Mesodermal cell (in vitro differentiated cells): ENCODE measurements at regions not wholly inside any gene's neighbourhood (a gene's known extent, or its start where the extent isn't known, plus 50 kb on each side); places are given as distances from the start of the nearest gene placed in this dataset.

ENCODE experiments used
- H3K27ac ChIP-seq: 2 replicates; pipeline ENCODE4 v1.7.0; 2013; ENCODE audit warnings: mild to moderate bottlenecking, low read depth, low read length, moderate library complexity; ENCODE audit not compliant: severe bottlenecking
- H3K36me3 ChIP-seq: 2 replicates; pipeline ENCODE4 v1.7.1; 2013; ENCODE audit warnings: mild to moderate bottlenecking, low read length, moderate library complexity; ENCODE audit not compliant: control insufficient read depth, insufficient read depth
- H3K4me1 ChIP-seq: one replicate; pipeline ENCODE4 v1.7.1; 2013; ENCODE audit warnings: mild to moderate bottlenecking, low read length; ENCODE audit not compliant: insufficient read depth, control insufficient read depth, poor library complexity, severe bottlenecking
- H3K4me3 ChIP-seq: 2 replicates; pipeline ENCODE4 v1.7.0; 2013; ENCODE audit warnings: low read length, control low read depth, mild to moderate bottlenecking; ENCODE audit not compliant: insufficient read depth, poor library complexity, severe bottlenecking; ENCODE audit errors: extremely low read depth
- H3K9me3 ChIP-seq: 2 replicates; pipeline ENCODE4 v1.7.1; 2013; ENCODE audit warnings: mild to moderate bottlenecking, low read length, moderate library complexity; ENCODE audit not compliant: control insufficient read depth
- WGBS, 2 experiments: methylation state at CpG; one replicate each; pipeline ENCODE4 v1.1.5; 2013; ENCODE audit warnings: missing lambda C conversion rate in 2 of 2; ENCODE audit not compliant: insufficient coverage in 2 of 2; 5-methylcytosine and 5-hydroxymethylcytosine counted together

- Histone ChIP-seq H3K4me3 (no peak overlapping the region), H3K27ac (no peak overlapping the region), H3K4me1 (no peaks in the 10 kb centered on the region), H3K9me3 (no peaks in the 10 kb centered on the region), H3K36me3 (no peaks in the 10 kb centered on the region)
- 86 to 88% methylated on average over 8 of the region's 10 CpGs for WGBS, 2 experiments
Measured at GRCh38 chr16:8107296-8107695, 483.0 kb downstream of the TMEM114 start.

GRCh38 chr16:8103649-8104289 is 486.5 kb downstream of the TMEM114 start:
- no peak overlapping the region for H3K27ac ChIP-seq
- no peak overlapping the region for H3K4me3 ChIP-seq
- no peaks in the 10 kb centered on the region for H3K9me3 ChIP-seq
- no peaks in the 10 kb centered on the region for H3K36me3 ChIP-seq
- H3K4me1 ChIP-seq = no peaks in the 10 kb centered on the region
- WGBS, 2 experiments = 88 to 91% methylated on average over 6 to 8 of the region's 8 CpGs

- 80% methylated on average over 1 of the region's 4 CpGs; no CpG with 5 or more reads in 1 of the 2 experiments for WGBS, 2 experiments
Measured at GRCh38 chr16:8099586-8099985, 490.7 kb downstream of the TMEM114 start.

GRCh38 chr16:8098947-8099512 is 491.3 kb downstream of the TMEM114 start:
- WGBS, 2 experiments = 88 to 91% methylated on average over 5 to 9 of the region's 11 CpGs
- Histone ChIP-seq H3K4me3 (no peak overlapping the region), H3K27ac (no peak overlapping the region), H3K36me3 (no peaks in the 10 kb centered on the region), H3K4me1 (no peaks in the 10 kb centered on the region), H3K9me3 (no peaks in the 10 kb centered on the region)

More at GRCh38 chr16:8099586-8099985, 490.7 kb downstream of the TMEM114 start:
- H3K4me1 ChIP-seq = no peaks in the 10 kb centered on the region
- H3K27ac ChIP-seq = no peak overlapping the region
- H3K36me3 ChIP-seq = no peaks in the 10 kb centered on the region
- H3K4me3 ChIP-seq = no peak overlapping the region
- H3K9me3 ChIP-seq = no peaks in the 10 kb centered on the region

- H3K4me1 ChIP-seq = no peaks in the 10 kb centered on the region
- WGBS, 2 experiments = 87 to 93% methylated on average over 4 to 5 of the region's 5 CpGs
- no peak overlapping the region for H3K4me3 ChIP-seq
- H3K27ac ChIP-seq = no peak overlapping the region
- H3K9me3 ChIP-seq = no peaks in the 10 kb centered on the region
- no peaks in the 10 kb centered on the region for H3K36me3 ChIP-seq
Measured at GRCh38 chr16:8096211-8096610, 494.1 kb downstream of the TMEM114 start.

- WGBS, 2 experiments = 80 to 91% methylated on average over 3 to 4 of the region's 5 CpGs
- Histone ChIP-seq H3K27ac (no peak overlapping the region), H3K4me1 (no peaks in the 10 kb centered on the region), H3K4me3 (no peak overlapping the region), H3K36me3 (no peaks in the 10 kb centered on the region), H3K9me3 (no peaks in the 10 kb centered on the region)
Measured at GRCh38 chr16:8094696-8095095, 495.6 kb downstream of the TMEM114 start.

GRCh38 chr16:8088820-8089338 is 501.4 kb downstream of the TMEM114 start:
- no peaks in the 10 kb centered on the region for H3K4me1 ChIP-seq
- WGBS, 2 experiments = 89 to 100% methylated on average over 1 of the region's 2 CpGs
- no peak overlapping the region for H3K27ac ChIP-seq
- no peaks in the 10 kb centered on the region for H3K36me3 ChIP-seq
- no peak overlapping the region for H3K4me3 ChIP-seq
- H3K9me3 ChIP-seq = no peaks in the 10 kb centered on the region

- H3K36me3 ChIP-seq = no peaks in the 10 kb centered on the region
- H3K9me3 ChIP-seq = no peaks in the 10 kb centered on the region
- no peak overlapping the region for H3K4me3 ChIP-seq
- WGBS, 2 experiments = 73% methylated on average over 2 of the region's 5 CpGs; no CpG with 5 or more reads in 1 of the 2 experiments
- no peaks in the 10 kb centered on the region for H3K4me1 ChIP-seq
- no peak overlapping the region for H3K27ac ChIP-seq
Measured at GRCh38 chr16:8087597-8088289, 502.6 kb downstream of the TMEM114 start.

GRCh38 chr16:8087146-8087545 is 503.2 kb downstream of the TMEM114 start:
- H3K4me1 ChIP-seq = no peaks in the 10 kb centered on the region
- H3K9me3 ChIP-seq = no peaks in the 10 kb centered on the region
- H3K36me3 ChIP-seq = no peaks in the 10 kb centered on the region
- WGBS, 2 experiments = no CpG with 5 or more reads among the region's 2 CpGs
- no peak overlapping the region for H3K4me3 ChIP-seq
- no peak overlapping the region for H3K27ac ChIP-seq

GRCh38 chr16:8084882-8085281 is 505.4 kb downstream of the TMEM114 start:
- Histone ChIP-seq H3K4me1 (no peaks in the 10 kb centered on the region), H3K36me3 (no peaks in the 10 kb centered on the region), H3K27ac (no peak overlapping the region), H3K4me3 (no peak overlapping the region), H3K9me3 (no peaks in the 10 kb centered on the region)
- 83 to 100% methylated on average over 1 of the region's 2 CpGs for WGBS, 2 experiments

GRCh38 chr16:8084302-8084701 is 506.0 kb downstream of the TMEM114 start:
- H3K27ac ChIP-seq = no peak overlapping the region
- H3K9me3 ChIP-seq = no peaks in the 10 kb centered on the region
- H3K4me3 ChIP-seq = no peak overlapping the region
- WGBS, 2 experiments = 100% methylated on average over 1 of the region's 1 CpG
- no peaks in the 10 kb centered on the region for H3K36me3 ChIP-seq
- H3K4me1 ChIP-seq = no peaks in the 10 kb centered on the region
